KMS-11 (cell line): ENCODE measurements at regions not wholly inside any gene's neighbourhood (a gene's known extent, or its start where the extent isn't known, plus 50 kb on each side); places are given as distances from the start of the nearest gene placed in this dataset.

ENCODE experiments used
- H2AFZ ChIP-seq: fragments of 200-600 bp; sonication (generic); 2 replicates; pipeline ENCODE4 v1.6.1; 2016; ENCODE audit warnings: antibody characterized with exemption, mixed run types, low read depth
- H3K27ac ChIP-seq: fragments of 200-600 bp; sonication (generic); 2 replicates; pipeline ENCODE4 v1.6.1; 2016; ENCODE audit warnings: mild to moderate bottlenecking, mixed run types
- H3K27me3 ChIP-seq: fragments of 200-600 bp; sonication (generic); 2 replicates; pipeline ENCODE4 v1.6.1; 2017; ENCODE audit warnings: mild to moderate bottlenecking, low read depth, mixed run types, moderate library complexity; ENCODE audit not compliant: insufficient read depth
- H3K36me3 ChIP-seq: fragments of 200-600 bp; sonication (generic); 2 replicates; pipeline ENCODE4 v1.6.1; 2017; ENCODE audit warnings: mild to moderate bottlenecking, mixed run types; ENCODE audit not compliant: insufficient read depth
- H3K4me1 ChIP-seq: fragments of 200-600 bp; sonication (generic); 2 replicates; pipeline ENCODE4 v1.6.1; 2016; ENCODE audit warnings: mild to moderate bottlenecking, low read depth, mixed run types; ENCODE audit not compliant: poor library complexity, severe bottlenecking
- H3K4me2 ChIP-seq: fragments of 200-600 bp; sonication (generic); 2 replicates; pipeline ENCODE4 v1.7.0; 2016; ENCODE audit warnings: mild to moderate bottlenecking, mixed run types
- H3K4me3 ChIP-seq: fragments of 200-600 bp; sonication (generic); IDR thresholded peaks from 2 replicates; pipeline ENCODE4 v1.6.1; 2017; ENCODE audit warnings: low read depth, low read length, mixed read lengths; ENCODE audit not compliant: insufficient read depth
- H3K79me2 ChIP-seq: fragments of 200-600 bp; sonication (generic); 2 replicates; pipeline ENCODE4 v1.6.1; 2016; ENCODE audit warnings: low read depth, mixed run types; ENCODE audit not compliant: insufficient read depth
- H3K9ac ChIP-seq: fragments of 200-600 bp; sonication (generic); 2 replicates; pipeline ENCODE4 v1.6.1; 2016; ENCODE audit warnings: mild to moderate bottlenecking, mixed run types
- H4K20me1 ChIP-seq: fragments of 200-600 bp; sonication (generic); 2 replicates; pipeline ENCODE4 v1.6.1; 2016; ENCODE audit warnings: mild to moderate bottlenecking, mixed run types; ENCODE audit not compliant: insufficient read depth
- CTCF ChIP-seq: fragments of 200-600 bp; sonication (generic); conservative IDR thresholded peaks from 2 replicates; pipeline ENCODE4 v1.6.1; 2017; ENCODE audit warnings: low read depth, mild to moderate bottlenecking, antibody characterized with exemption, low read length, moderate library complexity, mixed read lengths

DNA sequence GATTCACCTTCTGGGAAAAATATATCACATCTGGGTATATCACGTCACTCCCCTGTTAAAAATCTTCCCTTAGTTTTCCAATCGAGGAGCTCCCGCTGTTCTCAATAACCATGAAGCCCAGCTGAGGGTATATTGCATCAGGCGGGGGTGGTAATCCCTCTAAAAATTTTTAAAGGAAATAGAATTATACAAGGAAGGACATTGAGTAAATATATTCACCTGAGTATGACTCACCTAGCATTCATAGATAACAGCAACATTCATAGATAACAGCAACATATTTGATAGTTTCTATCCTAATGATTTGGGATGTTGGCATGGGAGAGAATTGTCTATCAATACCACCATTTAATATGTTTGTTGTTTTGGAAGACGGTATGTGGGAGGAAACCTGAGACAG is 473.6 kb downstream of the RMST start:
- no peak for TF ChIP-seq CTCF
- H3K4me2 ChIP-seq, result no peak overlapping the region
- H3K79me2 ChIP-seq, result no peaks in the 10 kb centered on the region
- H3K27ac ChIP-seq, result no peak overlapping the region
- H3K9ac ChIP-seq, result no peak overlapping the region
- no peaks in the 10 kb centered on the region for H3K27me3 ChIP-seq
- H3K36me3 ChIP-seq, result no peaks in the 10 kb centered on the region
- no peak overlapping the region for H2AFZ ChIP-seq
- H4K20me1 ChIP-seq, result no peaks in the 10 kb centered on the region
- H3K4me1 ChIP-seq, result no peaks in the 10 kb centered on the region
- no peak overlapping the region for H3K4me3 ChIP-seq

DNA sequence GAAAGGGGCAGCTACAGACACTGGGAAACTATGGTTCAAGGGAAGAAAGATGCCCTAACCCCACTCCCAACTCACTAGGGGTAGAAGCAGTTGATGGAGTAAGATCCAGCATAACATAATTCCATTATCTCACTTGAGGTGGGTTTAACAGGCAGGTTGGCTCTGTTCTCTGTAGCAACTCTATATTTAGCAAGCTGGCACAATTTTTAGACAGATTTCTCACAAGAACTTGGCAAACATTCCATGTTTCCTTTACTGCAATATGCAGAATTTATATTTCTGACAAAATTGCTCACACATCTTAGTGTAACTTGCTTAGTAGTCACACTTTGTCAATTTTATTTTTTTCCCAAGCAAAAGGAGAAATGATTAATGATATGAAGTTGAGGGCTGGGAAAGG is 475.4 kb downstream of the RMST start:
- no peaks in the 10 kb centered on the region for H3K4me1 ChIP-seq
- H4K20me1 ChIP-seq, result no peaks in the 10 kb centered on the region
- no peak overlapping the region for H2AFZ ChIP-seq
- H3K4me2 ChIP-seq, result no peak overlapping the region
- H3K4me3 ChIP-seq, result no peak overlapping the region
- no peak overlapping the region for H3K27ac ChIP-seq
- no peaks in the 10 kb centered on the region for H3K36me3 ChIP-seq
- H3K9ac ChIP-seq, result no peak overlapping the region
- no peaks in the 10 kb centered on the region for H3K79me2 ChIP-seq
- no peaks in the 10 kb centered on the region for H3K27me3 ChIP-seq
- no peak for TF ChIP-seq CTCF

DNA sequence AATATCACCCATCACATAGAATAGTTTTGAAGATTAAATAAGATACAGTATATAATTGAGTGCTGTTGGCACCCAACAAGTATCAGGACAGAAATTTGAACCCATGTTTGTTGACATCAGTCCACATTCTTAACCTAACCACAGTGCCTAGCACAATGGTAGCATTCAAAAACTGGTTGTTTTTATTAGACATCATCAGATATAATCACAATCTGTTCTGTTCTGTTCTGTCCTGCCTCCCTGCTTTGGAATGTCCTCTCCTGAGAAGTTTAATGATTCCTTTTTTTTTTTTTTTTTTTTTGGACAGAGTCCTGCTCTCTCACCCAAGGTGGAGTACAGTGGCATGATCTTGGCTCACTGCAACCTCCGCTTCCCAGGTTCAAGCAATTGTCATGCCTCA is 476.6 kb downstream of the RMST start:
- Histone ChIP-seq H3K4me1 (no peaks in the 10 kb centered on the region), H2AFZ (no peak overlapping the region), H3K36me3 (no peaks in the 10 kb centered on the region), H3K79me2 (no peaks in the 10 kb centered on the region), H3K4me2 (no peak overlapping the region), H4K20me1 (no peaks in the 10 kb centered on the region), H3K4me3 (no peak overlapping the region), H3K27me3 (no peaks in the 10 kb centered on the region), H3K9ac (no peak overlapping the region), H3K27ac (no peak overlapping the region)
- no peak for TF ChIP-seq CTCF

DNA sequence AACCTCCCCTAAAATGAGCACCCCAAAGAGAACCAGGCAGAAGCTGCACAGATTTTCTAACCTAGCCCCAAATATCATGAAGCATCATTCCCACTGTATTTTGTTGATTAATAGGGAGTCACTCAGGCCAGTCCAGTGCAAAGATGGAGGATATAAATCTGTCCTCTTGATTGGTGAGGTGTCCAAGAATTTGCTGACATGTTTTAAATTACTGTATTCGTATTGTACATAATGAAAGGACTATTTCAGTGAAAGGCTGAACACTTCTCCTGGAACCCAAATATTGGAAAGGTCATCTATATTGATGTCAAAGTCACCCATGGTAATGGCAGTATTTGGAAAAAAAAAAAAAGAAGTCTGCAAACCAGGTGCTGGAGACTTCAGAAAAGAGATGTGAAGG is 477.5 kb downstream of the RMST start:
- Histone ChIP-seq H3K9ac (no peak overlapping the region), H3K79me2 (no peaks in the 10 kb centered on the region), H2AFZ (no peak overlapping the region), H3K4me3 (no peak overlapping the region), H3K27me3 (no peaks in the 10 kb centered on the region), H4K20me1 (no peaks in the 10 kb centered on the region), H3K27ac (no peak overlapping the region), H3K4me1 (no peaks in the 10 kb centered on the region), H3K36me3 (no peaks in the 10 kb centered on the region), H3K4me2 (no peak overlapping the region)
- TF ChIP-seq CTCF, result no peak

DNA sequence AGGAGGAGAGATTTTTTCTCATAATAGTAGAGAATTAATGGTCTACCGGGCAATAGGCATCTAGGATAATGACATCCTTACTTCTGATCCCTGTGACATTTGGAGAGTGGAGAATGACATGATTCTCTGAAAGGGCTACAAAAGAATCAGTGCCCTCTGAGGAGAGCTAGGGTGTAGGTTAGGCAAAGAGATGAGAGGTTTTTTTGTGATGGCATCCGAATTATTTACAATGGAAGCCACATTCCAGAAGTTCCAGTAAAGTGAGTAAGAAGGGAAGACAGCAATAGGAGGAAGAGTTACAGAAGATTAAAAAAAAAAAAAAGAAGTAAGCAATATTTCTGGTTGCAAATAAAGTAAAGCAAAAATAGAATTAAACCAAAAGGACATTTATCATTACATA is 478.0 kb downstream of the RMST start:
- Histone ChIP-seq H3K27ac (no peak overlapping the region), H3K27me3 (no peaks in the 10 kb centered on the region), H3K79me2 (no peaks in the 10 kb centered on the region), H3K4me2 (no peak overlapping the region), H2AFZ (no peak overlapping the region), H3K36me3 (no peaks in the 10 kb centered on the region), H4K20me1 (no peaks in the 10 kb centered on the region), H3K9ac (no peak overlapping the region), H3K4me1 (no peaks in the 10 kb centered on the region), H3K4me3 (no peak overlapping the region)
- TF ChIP-seq CTCF, result no peak
